B cell (primary cell): ENCODE measurements at regions not wholly inside any gene's neighbourhood (a gene's known extent, or its start where the extent isn't known, plus 50 kb on each side); places are given as distances from the start of the nearest gene placed in this dataset.

ENCODE experiments used
- ATAC-seq: fragments of 200-7000 bp; cut with Tn5 transposase; one replicate; pipeline ENCODE4 v1.10.0; 2021; ENCODE audit warnings: low read depth, mild to moderate bottlenecking, moderate number of reproducible peaks, moderate library complexity
- CTCF ChIA-PET: fragments of 350-600 bp; sonication (Branson Sonifier 250); formaldehyde crosslinking; loops from one replicate; lab custom pipeline; 2021; ENCODE audit warnings: antibody characterized with exemption, inconsistent platforms; lab: Charles Lee
- POLR2A ChIA-PET: fragments of 350-600 bp; sonication (Branson Sonifier 250); formaldehyde crosslinking; loops from one replicate; lab custom pipeline; 2021; ENCODE audit warnings: antibody characterized with exemption; lab: Charles Lee
- DNase-seq: peaks from one replicate; pipeline ENCODE4 v3.0.0; 2013
- H2AFZ ChIP-seq: 2 replicates; pipeline ENCODE4 v1.6.1; 2012; ENCODE audit warnings: mild to moderate bottlenecking, low read depth, low read length; ENCODE audit not compliant: insufficient read depth, poor library complexity, severe bottlenecking
- H3K27ac ChIP-seq, 2 donors: 1 replicate in 1 of 2; 2 replicates in 1 of 2; pipeline ENCODE4 v1.5.1; 2012 to 2013; ENCODE audit warnings: low read length in 2 of 2, mild to moderate bottlenecking in 2 of 2, moderate library complexity in 1 of 2
- H3K27me3 ChIP-seq, 4 experiments: fragments of 200-600 bp in 1 of 4; sonication (generic) in 1 of 4; replicated peaks in 1 of 4; 1 replicate in 2 of 4; 2 replicates in 2 of 4; pipeline versions ENCODE4 v1.6.1 to v1.7.0; 2013 to 2016; ENCODE audit warnings: low read length in 3 of 4, mild to moderate bottlenecking in 2 of 4, mixed read lengths in 1 of 4, moderate library complexity in 1 of 4; ENCODE audit not compliant: insufficient read depth in 4 of 4, control insufficient read depth in 3 of 4; ENCODE audit errors: control extremely low read depth in 1 of 4
- H3K36me3 ChIP-seq, 2 experiments: replicated peaks in 1 of 2; 1 replicate in 1 of 2; 2 replicates in 1 of 2; pipeline versions ENCODE4 v1.6.1 to v1.7.1; 2013; ENCODE audit warnings: low read length in 1 of 2; ENCODE audit not compliant: insufficient read depth in 2 of 2, control insufficient read depth in 1 of 2; ENCODE audit errors: control extremely low read depth in 1 of 2, extremely low read depth in 1 of 2
- H3K4me1 ChIP-seq, 2 donors: fragments of 200-600 bp in 1 of 2; sonication (generic) in 1 of 2; 1 replicate in 1 of 2; 2 replicates in 1 of 2; pipeline versions ENCODE4 v1.5.1 to v1.6.1; 2013 to 2017; ENCODE audit warnings: low read length in 2 of 2; ENCODE audit not compliant: control insufficient read depth in 2 of 2, insufficient read depth in 2 of 2
- H3K4me2 ChIP-seq: replicated peaks from 2 replicates; pipeline ENCODE3; 2012; ENCODE audit warnings: mild to moderate bottlenecking, low read depth, low read length; ENCODE audit not compliant: poor library complexity, severe bottlenecking
- H3K4me3 ChIP-seq, 5 experiments: fragments of 200-600 bp in 1 of 5; sonication (generic) in 1 of 5; 1 replicate in 3 of 5; 2 replicates in 2 of 5; pipeline versions ENCODE4 v1.5.1 to v1.7.0; 2011 to 2016; ENCODE audit warnings: low read length in 4 of 5, mild to moderate bottlenecking in 4 of 5, low read depth in 2 of 5, control low read depth in 1 of 5, moderate library complexity in 1 of 5; ENCODE audit not compliant: insufficient read depth in 1 of 5; ENCODE audit errors: control extremely low read depth in 1 of 5, extremely low read depth in 1 of 5
- H3K79me2 ChIP-seq: fragments of 200-600 bp; sonication (generic); one replicate; pipeline ENCODE4 v1.6.0; 2016; ENCODE audit warnings: low read length; ENCODE audit not compliant: control insufficient read depth, insufficient read depth
- H3K9ac ChIP-seq: fragments of 200-600 bp; sonication (generic); 2 replicates; pipeline ENCODE4 v1.6.1; 2017; ENCODE audit warnings: mild to moderate bottlenecking, low read length, moderate library complexity
- H3K9me3 ChIP-seq, 3 donors: one replicate each; pipeline versions ENCODE4 v1.6.1 to v1.7.1; 2013; ENCODE audit warnings: low read length in 2 of 3; ENCODE audit not compliant: control insufficient read depth in 2 of 3, insufficient read depth in 1 of 3; ENCODE audit errors: control extremely low read depth in 1 of 3
- H4K20me1 ChIP-seq: 2 replicates; pipeline ENCODE4 v1.6.0; 2012; ENCODE audit warnings: mild to moderate bottlenecking, low read length; ENCODE audit not compliant: insufficient read depth, control insufficient read depth, poor library complexity, severe bottlenecking
- H3K27ac Mint-ChIP-seq: one replicate; pipeline ENCODE4 v1.8.0; 2021; ENCODE audit warnings: mixed read lengths
- H3K27me3 Mint-ChIP-seq: one replicate; pipeline ENCODE4 v1.8.0; 2021; ENCODE audit warnings: mixed read lengths
- H3K4me1 Mint-ChIP-seq: one replicate; pipeline ENCODE4 v1.8.0; 2021; ENCODE audit warnings: mixed read lengths
- H3K4me3 Mint-ChIP-seq: one replicate; pipeline ENCODE4 v1.8.0; 2021; ENCODE audit warnings: mixed read lengths
- H3K9me3 Mint-ChIP-seq: one replicate; pipeline ENCODE4 v1.8.0; 2022; ENCODE audit warnings: mixed read lengths; ENCODE audit not compliant: insufficient read depth
- CTCF ChIP-seq: fragments of 200-600 bp; IDR thresholded peaks from one replicate; pipeline ENCODE4 v1.8.0; 2022; ENCODE audit warnings: antibody characterized with exemption, mild to moderate bottlenecking
- EZH2 ChIP-seq: IDR thresholded peaks from 2 replicates; pipeline ENCODE4 v1.6.1; 2012; ENCODE audit warnings: borderline replicate concordance, low read depth, mild to moderate bottlenecking, moderate library complexity, low read length; ENCODE audit not compliant: insufficient read depth, poor library complexity, severe bottlenecking
- WGBS: methylation state at CpG from one replicate; pipeline ENCODE4 v1.1.5; 2013; ENCODE audit warnings: missing lambda C conversion rate; ENCODE audit not compliant: insufficient coverage; 5-methylcytosine and 5-hydroxymethylcytosine counted together
- intact Hi-C: fragments of 100-400 bp; cut with micrococcal nuclease; formaldehyde crosslinking; loops from one replicate; pipeline ENCODE4 v1.10.0; 2022

- Histone ChIP-seq H3K9ac (no peak overlapping the region), H3K27ac (no peak overlapping the region), H4K20me1 (no peaks in the 10 kb centered on the region), H3K4me3 (no peak overlapping the region), H3K36me3 (no peaks in the 10 kb centered on the region), H3K79me2 (no peaks in the 10 kb centered on the region), H2AFZ (no peak overlapping the region), H3K4me1 (no peaks in the 10 kb centered on the region), H3K27me3 (no peaks in the 10 kb centered on the region), H3K4me2 (no peak overlapping the region), H3K9me3 (peaks cover 0 to 7% (median 0%) of the 10 kb centered on the region in 3 donors)
- Mint-ChIP-seq H3K4me3 (no peak overlapping the region), H3K27ac (no peak overlapping the region), H3K27me3 (no peaks in the 10 kb centered on the region), H3K9me3 (peaks cover 3% of the 10 kb centered on the region), H3K4me1 (no peaks in the 10 kb centered on the region)
- ATAC-seq (no peak), DNase-seq (no peak)
- intact Hi-C loops: no loop called here
- CTCF ChIA-PET: no interaction called here
- TF ChIP-seq EZH2 (no peak), CTCF (no peak)
- no CpG with 5 or more reads among the region's 2 CpGs for WGBS
- POLR2A ChIA-PET: no interaction called here
These were observed 313.2 kb downstream of the RND3 start for GRCh38 chr2:150174056-150174805.

GRCh38 chr2:150171065-150171548 is 316.4 kb downstream of the RND3 start:
- Mint-ChIP-seq H3K9me3 (peaks cover 8% of the 10 kb centered on the region), H3K27me3 (no peaks in the 10 kb centered on the region), H3K4me1 (no peaks in the 10 kb centered on the region), H3K4me3 (no peak overlapping the region), H3K27ac (no peak overlapping the region)
- CTCF ChIA-PET: no interaction called here
- TF ChIP-seq EZH2: no peak
- no peak for TF ChIP-seq CTCF
- DNase-seq (no peak), ATAC-seq (no peak)
- no peak overlapping the region for H3K9ac ChIP-seq
- no peaks in the 10 kb centered on the region for H3K27me3 ChIP-seq
- intact Hi-C loops: no loop called here
- no peak overlapping the region for H3K4me3 ChIP-seq
- no peak overlapping the region for H2AFZ ChIP-seq
- H3K4me2 ChIP-seq: no peak overlapping the region
- no peaks in the 10 kb centered on the region for H3K36me3 ChIP-seq
- H3K79me2 ChIP-seq: no peaks in the 10 kb centered on the region
- H3K27ac ChIP-seq: no peak overlapping the region
- H3K9me3 ChIP-seq: peaks cover 0 to 7% (median 0%) of the 10 kb centered on the region in 3 donors
- POLR2A ChIA-PET: no interaction called here
- H3K4me1 ChIP-seq: no peaks in the 10 kb centered on the region
- H4K20me1 ChIP-seq: no peaks in the 10 kb centered on the region
- WGBS: 98% methylated on average over 42 of the region's 43 CpGs
